GM19023 (cell line): ENCODE measurements at regions not wholly inside any gene's neighbourhood (a gene's known extent, or its start where the extent isn't known, plus 50 kb on each side); places are given as distances from the start of the nearest gene placed in this dataset.
A peak's percentile ranks its signal among the peaks of the same experiment; 100 is the strongest.
"Not testable (repeated sequence)": the region's sequence is repeated elsewhere in the genome, so short reads cannot be mapped to it uniquely, and the experiment has no call there.

ENCODE experiments used
- ATAC-seq: cut with Tn5 transposase; IDR thresholded peaks from one replicate; pipeline ENCODE4 v1.9.1; 2021; ENCODE audit warnings: mild to moderate bottlenecking, moderate library complexity; ENCODE audit not compliant: unreplicated experiment

DNA sequence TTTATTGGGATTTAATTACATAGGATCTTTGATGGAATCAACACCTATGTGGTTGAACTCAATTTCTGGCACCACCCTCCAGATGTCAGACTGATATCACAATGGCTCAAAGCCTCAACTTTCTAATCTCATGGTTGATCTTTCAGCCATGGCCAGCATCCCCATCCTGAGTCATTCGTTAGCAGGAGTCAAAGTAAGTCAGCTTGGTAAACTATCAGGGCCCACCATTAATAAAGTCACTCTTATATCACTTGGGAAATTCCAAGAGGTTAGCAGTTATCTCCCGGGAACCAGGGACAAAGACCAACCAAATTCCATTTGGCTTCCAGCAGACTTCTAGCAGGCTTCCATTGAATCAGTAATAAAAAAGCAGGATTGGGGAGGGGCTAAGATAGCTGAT, 50.7 kb upstream of the TNFSF4 start:
- ATAC-seq = no peak

GRCh38 chr1:173258479-173259264, 51.5 kb upstream of the TNFSF4 start:
- no peak for ATAC-seq

GRCh38 chr1:173260329-173260728, 53.2 kb upstream of the TNFSF4 start:
- not testable (repeated sequence) for ATAC-seq

- no peak for ATAC-seq
These were observed 59.7 kb upstream of the TNFSF4 start for GRCh38 chr1:173266841-173267240.

GRCh38 chr1:173267453-173267945, 60.4 kb upstream of the TNFSF4 start:
- ATAC-seq = no peak

- ATAC-seq = no peak
These were observed 61.1 kb upstream of the TNFSF4 start for GRCh38 chr1:173268261-173268660.

DNA sequence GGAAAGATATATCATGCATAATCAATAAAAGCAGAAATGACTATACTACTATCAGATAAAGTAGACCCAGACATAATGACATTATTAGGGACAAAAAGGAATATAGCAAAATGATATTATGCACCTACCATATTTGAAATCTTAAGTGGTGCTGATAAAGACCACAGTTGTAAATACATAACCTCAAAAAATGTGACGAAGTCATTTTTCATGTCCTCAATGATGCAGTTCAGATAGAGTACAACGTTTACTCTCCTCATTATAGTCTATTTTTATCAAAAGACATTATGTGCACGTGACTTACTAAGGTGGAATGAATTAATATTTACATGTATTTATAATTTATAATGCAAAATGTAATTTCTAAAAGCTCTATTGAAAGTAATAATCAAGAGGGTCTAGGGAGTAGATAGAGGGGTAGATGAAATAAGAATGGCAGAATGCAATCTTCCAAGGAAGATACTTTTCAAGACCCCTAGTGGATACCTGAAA, 61.7 kb upstream of the TNFSF4 start:
- no peak for ATAC-seq

DNA sequence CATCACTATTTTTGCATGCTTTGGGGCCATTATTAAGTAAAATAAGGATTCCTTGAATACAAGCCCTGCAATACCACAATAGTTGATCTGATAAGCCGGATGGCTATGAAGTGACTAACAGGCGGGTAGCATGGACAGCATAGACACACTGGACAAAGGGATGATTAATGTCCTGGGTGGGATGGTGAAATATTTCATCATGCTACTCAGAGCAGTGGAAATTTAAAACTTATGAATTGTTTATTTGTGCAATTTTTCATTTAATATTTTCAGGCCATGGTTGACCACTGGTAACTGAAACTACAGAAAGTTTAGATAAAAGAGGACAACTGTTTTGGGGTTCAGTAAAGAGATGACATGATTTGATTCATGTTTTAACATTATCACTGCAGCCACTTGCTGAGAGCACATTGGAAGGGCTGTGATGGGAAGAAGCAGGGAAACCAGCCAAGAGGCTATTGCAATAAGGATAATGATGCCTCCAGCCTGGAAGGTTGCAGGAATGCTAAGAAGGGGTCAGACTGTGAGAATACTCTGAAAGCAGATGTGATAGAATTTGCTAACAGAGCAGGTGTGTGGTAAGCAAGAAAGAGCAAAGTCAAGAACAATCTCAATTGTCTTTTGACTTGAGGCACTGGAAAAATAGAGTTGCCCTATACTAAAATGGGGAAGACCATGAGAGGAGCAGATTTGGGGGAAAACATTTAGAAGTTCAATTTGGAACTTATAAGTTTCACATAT, 62.5 kb upstream of the TNFSF4 start:
- ATAC-seq = no peak

DNA sequence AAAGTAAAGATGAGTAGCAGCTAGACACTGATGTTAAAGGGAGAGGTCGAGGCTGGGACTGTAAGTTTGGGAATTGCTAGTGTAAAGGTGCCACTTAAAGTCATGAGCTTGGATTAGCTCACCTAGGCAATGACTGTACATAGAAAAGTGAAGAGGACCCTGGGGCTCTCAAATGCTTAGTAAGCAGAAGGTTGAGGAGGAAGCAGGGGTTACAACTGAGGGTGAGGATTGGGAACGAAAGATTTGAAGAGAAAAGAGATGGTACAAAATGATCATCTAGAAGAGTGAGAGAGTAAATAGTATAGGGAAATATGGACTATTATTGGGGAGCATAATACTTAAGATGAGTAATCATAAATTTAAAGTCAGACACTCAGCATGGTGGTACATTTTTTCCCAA, 63.1 kb upstream of the TNFSF4 start:
- no peak for ATAC-seq

- not testable (repeated sequence) for ATAC-seq
These were observed 63.9 kb upstream of the TNFSF4 start for GRCh38 chr1:173271021-173271420.

GRCh38 chr1:173275496-173275895, 68.4 kb upstream of the TNFSF4 start:
- no peak for ATAC-seq

DNA sequence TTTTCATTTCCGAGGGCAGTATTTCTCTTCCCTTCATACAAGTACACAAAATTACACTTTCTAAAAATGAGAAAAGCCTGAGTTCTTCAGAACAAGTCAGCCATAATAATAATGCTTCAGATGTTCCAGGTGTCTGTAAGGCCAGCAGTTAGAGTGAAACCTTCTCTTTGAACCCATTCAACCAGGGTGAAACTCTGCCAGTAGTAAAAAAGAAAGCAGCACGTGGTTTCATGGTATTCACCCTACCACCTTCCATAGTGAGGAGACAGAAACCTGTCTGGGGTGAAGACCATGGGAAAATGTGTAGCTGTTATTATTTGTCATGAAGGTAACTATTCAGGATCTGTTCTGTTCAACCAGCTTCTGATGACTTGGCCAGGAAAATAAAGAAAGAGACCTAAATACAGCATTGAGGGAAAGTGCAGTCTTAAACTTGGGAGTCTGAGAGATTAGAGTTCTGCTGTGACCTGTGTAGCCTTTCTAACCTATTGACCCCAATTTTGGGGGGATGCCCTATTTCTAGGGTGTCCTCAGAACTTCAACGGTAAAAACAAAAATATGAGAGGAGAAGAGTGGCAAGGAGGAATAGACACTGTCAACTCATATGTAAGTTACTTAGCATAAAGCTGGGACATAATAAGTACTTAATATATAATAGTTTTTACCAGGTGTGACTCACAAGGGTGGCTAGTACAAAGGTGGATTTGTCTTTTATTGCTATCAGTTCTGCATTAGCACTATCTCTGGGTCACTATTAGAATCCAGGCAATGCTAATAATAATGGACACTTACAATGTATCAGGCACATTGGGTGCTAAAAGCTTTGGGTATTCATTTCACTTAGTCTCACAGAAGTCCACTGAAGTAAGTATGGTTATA, 70.0 kb upstream of the TNFSF4 start:
- ATAC-seq = peak; percentile 97

- no peak for ATAC-seq
These were observed 73.9 kb upstream of the TNFSF4 start for GRCh38 chr1:173280899-173281660.

- no peak for ATAC-seq
These were observed 77.9 kb upstream of the TNFSF4 start for GRCh38 chr1:173285048-173285447.

DNA sequence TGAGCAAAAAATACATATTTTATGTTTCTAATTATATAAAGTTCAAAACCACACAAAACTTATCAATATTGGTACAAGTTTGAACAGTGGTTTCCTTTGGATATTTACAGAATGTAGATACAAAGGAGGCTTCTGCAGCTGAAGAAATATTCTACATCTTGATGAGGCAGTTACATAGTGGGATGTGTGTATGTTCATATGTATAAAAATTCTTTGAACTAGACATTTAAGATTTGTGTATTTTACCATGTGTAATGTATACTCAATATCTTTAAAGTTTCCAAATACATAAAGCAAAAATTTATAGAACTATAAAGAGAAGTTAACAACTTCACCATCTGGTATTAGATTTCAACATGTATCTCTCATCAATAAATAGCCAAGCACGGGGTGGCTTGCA, 80.7 kb upstream of the TNFSF4 start:
- ATAC-seq = no peak

- ATAC-seq = no peak
These were observed 86.6 kb upstream of the TNFSF4 start for GRCh38 chr1:173293756-173294155.

DNA sequence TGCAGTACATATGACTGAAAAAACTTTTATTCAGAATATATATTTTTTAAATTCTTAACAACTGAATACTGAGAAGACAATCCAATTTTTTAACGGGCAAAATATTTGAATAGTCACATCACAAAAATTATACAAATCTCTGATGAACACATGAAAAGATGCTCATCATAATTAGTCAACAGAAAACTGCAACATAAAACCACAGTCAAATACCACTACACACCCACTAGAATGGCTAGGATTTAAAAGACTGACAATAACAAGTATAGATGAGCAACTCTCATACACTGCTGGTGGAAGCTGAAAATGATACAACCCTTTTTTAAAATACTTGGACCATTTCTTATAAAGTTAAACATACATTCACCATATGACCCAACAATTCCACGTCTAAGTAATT, 87.7 kb upstream of the TNFSF4 start:
- ATAC-seq = no peak

DNA sequence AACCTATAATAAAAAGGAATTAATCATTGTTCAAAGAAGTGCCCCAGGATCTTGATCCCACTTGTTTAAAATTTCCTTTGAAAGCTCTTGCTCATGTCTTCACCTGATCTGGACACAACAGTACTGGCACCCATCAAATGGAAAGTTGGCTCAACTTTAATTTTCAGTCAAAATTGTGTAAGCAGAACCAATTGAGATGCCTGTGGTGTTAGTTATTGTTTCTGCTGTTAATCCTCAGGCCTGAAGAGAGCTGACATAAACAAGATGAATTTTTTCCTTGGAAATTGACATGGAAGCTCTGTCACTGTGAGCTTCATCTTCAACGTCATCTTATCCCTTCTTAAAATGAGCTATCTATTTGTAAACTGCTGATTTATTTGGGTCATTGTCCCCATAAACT, 88.3 kb upstream of the TNFSF4 start:
- no peak for ATAC-seq

DNA sequence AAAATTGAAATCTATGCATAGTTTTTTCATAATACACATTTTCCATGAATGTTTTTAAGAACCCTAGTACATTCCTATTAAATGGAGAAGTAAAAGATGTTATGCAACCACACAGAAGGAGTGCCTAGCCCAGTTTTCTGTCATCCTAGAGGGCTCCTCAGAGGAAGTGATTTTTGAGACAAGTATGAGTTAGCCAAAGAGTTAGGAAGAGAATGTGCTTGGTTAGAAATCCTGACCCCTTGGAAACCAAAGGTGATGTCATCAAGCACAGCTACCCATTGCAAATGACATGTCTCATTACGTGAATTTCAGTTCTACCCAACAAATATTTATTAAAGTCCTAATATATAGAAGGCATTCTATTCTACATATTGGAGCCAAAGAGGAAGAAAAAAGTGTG, 88.9 kb upstream of the TNFSF4 start:
- ATAC-seq = no peak

GRCh38 chr1:173297798-173298391, 90.8 kb upstream of the TNFSF4 start:
- ATAC-seq = peak; percentile 93
